Duodenal mucosa (tissue), 2 donors: ENCODE measurements at regions not wholly inside any gene's neighbourhood (a gene's known extent, or its start where the extent isn't known, plus 50 kb on each side); places are given as distances from the start of the nearest gene placed in this dataset.

ENCODE experiments used
- H3K27ac ChIP-seq: one replicate; pipeline ENCODE4 v1.7.0; 2013; ENCODE audit warnings: low read depth, low read length
- H3K27me3 ChIP-seq, 2 donors: one replicate each; pipeline ENCODE4 v1.7.0; 2013; ENCODE audit warnings: low read length in 2 of 2, control low read depth in 1 of 2; ENCODE audit not compliant: insufficient read depth in 2 of 2, control insufficient read depth in 1 of 2
- H3K36me3 ChIP-seq, 2 donors: one replicate each; pipeline ENCODE4 v1.7.0; 2013; ENCODE audit warnings: low read length in 2 of 2, control low read depth in 1 of 2; ENCODE audit not compliant: insufficient read depth in 2 of 2, control insufficient read depth in 1 of 2
- H3K4me1 ChIP-seq, 2 donors: one replicate each; pipeline ENCODE4 v1.7.0; 2013; ENCODE audit warnings: low read length in 2 of 2, control low read depth in 1 of 2; ENCODE audit not compliant: insufficient read depth in 2 of 2, control insufficient read depth in 1 of 2
- H3K4me3 ChIP-seq, 2 donors: one replicate each; pipeline ENCODE4 v1.7.0; 2013; ENCODE audit warnings: low read length in 2 of 2, low read depth in 1 of 2
- H3K9ac ChIP-seq, 2 donors: one replicate each; pipeline ENCODE4 v1.7.0; 2013; ENCODE audit warnings: low read length in 2 of 2, low read depth in 1 of 2
- H3K9me3 ChIP-seq, 2 donors: one replicate each; pipeline ENCODE4 v1.7.0; 2013; ENCODE audit warnings: low read length in 2 of 2, control low read depth in 1 of 2; ENCODE audit not compliant: control insufficient read depth in 1 of 2

GRCh38 chrX:68989865-68990606 is 161.2 kb downstream of the EFNB1 start:
- H3K4me3 ChIP-seq, result no peak overlapping the region
- H3K27me3 ChIP-seq, result no peaks in the 10 kb centered on the region
- H3K27ac ChIP-seq, result no peak overlapping the region
- no peaks in the 10 kb centered on the region for H3K36me3 ChIP-seq
- no peaks in the 10 kb centered on the region for H3K9me3 ChIP-seq
- H3K9ac ChIP-seq, result no peak overlapping the region
- H3K4me1 ChIP-seq, result peaks cover 10 to 19% of the 10 kb centered on the region in 2 donors

- no peak overlapping the region for H3K27ac ChIP-seq
These were observed 160.6 kb downstream of the EFNB1 start for GRCh38 chrX:68989456-68989855.

GRCh38 chrX:68988865-68989264 is 160.0 kb downstream of the EFNB1 start:
- H3K9ac ChIP-seq, result no peak overlapping the region
- H3K4me1 ChIP-seq, result peaks cover 0 to 8% of the 10 kb centered on the region in 2 donors
- H3K4me3 ChIP-seq, result no peak overlapping the region
- no peaks in the 10 kb centered on the region for H3K36me3 ChIP-seq
- H3K27me3 ChIP-seq, result no peaks in the 10 kb centered on the region
- no peaks in the 10 kb centered on the region for H3K9me3 ChIP-seq
- H3K27ac ChIP-seq, result no peak overlapping the region

More at GRCh38 chrX:68989456-68989855, 160.6 kb downstream of the EFNB1 start:
- no peak overlapping the region for H3K9ac ChIP-seq
- H3K4me1 ChIP-seq, result peaks cover 5 to 14% of the 10 kb centered on the region in 2 donors
- no peaks in the 10 kb centered on the region for H3K36me3 ChIP-seq
- H3K9me3 ChIP-seq, result no peaks in the 10 kb centered on the region
- no peaks in the 10 kb centered on the region for H3K27me3 ChIP-seq
- H3K4me3 ChIP-seq, result no peak overlapping the region

- Histone ChIP-seq H3K27ac (no peak overlapping the region), H3K4me3 (no peak overlapping the region), H3K9ac (no peak overlapping the region), H3K4me1 (no peaks in the 10 kb centered on the region), H3K27me3 (no peaks in the 10 kb centered on the region), H3K36me3 (no peaks in the 10 kb centered on the region), H3K9me3 (no peaks in the 10 kb centered on the region)
These were observed 156.4 kb downstream of the EFNB1 start for GRCh38 chrX:68985135-68985755.

- Histone ChIP-seq H3K4me1 (peaks cover 0 to 3% of the 10 kb centered on the region in 2 donors), H3K9me3 (no peaks in the 10 kb centered on the region), H3K27ac (no peak overlapping the region), H3K4me3 (no peak overlapping the region), H3K36me3 (no peaks in the 10 kb centered on the region), H3K27me3 (no peaks in the 10 kb centered on the region), H3K9ac (no peak overlapping the region)
These were observed 154.4 kb downstream of the EFNB1 start for GRCh38 chrX:68983004-68983857.

- peaks cover 0 to 3% of the 10 kb centered on the region in 2 donors for H3K4me1 ChIP-seq
- no peak overlapping the region for H3K4me3 ChIP-seq
- H3K27ac ChIP-seq, result no peak overlapping the region
- no peaks in the 10 kb centered on the region for H3K27me3 ChIP-seq
- no peak overlapping the region for H3K9ac ChIP-seq
- no peaks in the 10 kb centered on the region for H3K9me3 ChIP-seq
- H3K36me3 ChIP-seq, result no peaks in the 10 kb centered on the region
These were observed 153.7 kb downstream of the EFNB1 start for GRCh38 chrX:68982476-68982875.

GRCh38 chrX:68980906-68981616 is 152.2 kb downstream of the EFNB1 start:
- no peak overlapping the region for H3K27ac ChIP-seq
- no peak overlapping the region for H3K9ac ChIP-seq
- no peaks in the 10 kb centered on the region for H3K27me3 ChIP-seq
- H3K4me1 ChIP-seq, result peaks cover 0 to 3% of the 10 kb centered on the region in 2 donors
- H3K4me3 ChIP-seq, result no peak overlapping the region
- H3K36me3 ChIP-seq, result no peaks in the 10 kb centered on the region
- no peaks in the 10 kb centered on the region for H3K9me3 ChIP-seq

GRCh38 chrX:68978655-68979054 is 149.8 kb downstream of the EFNB1 start:
- no peak overlapping the region for H3K9ac ChIP-seq
- H3K9me3 ChIP-seq, result no peaks in the 10 kb centered on the region
- peaks cover 0 to 3% of the 10 kb centered on the region in 2 donors for H3K4me1 ChIP-seq
- no peaks in the 10 kb centered on the region for H3K36me3 ChIP-seq
- H3K27me3 ChIP-seq, result no peaks in the 10 kb centered on the region
- no peak overlapping the region for H3K4me3 ChIP-seq
- no peak overlapping the region for H3K27ac ChIP-seq

- Histone ChIP-seq H3K27me3 (no peaks in the 10 kb centered on the region), H3K36me3 (no peaks in the 10 kb centered on the region), H3K9me3 (no peaks in the 10 kb centered on the region), H3K4me1 (peaks cover 0 to 3% of the 10 kb centered on the region in 2 donors), H3K9ac (no peak overlapping the region), H3K27ac (no peak overlapping the region), H3K4me3 (no peak overlapping the region)
These were observed 149.4 kb downstream of the EFNB1 start for GRCh38 chrX:68978255-68978654.
